Choroid plexus epithelial cell (primary cell): ENCODE measurements at regions not wholly inside any gene's neighbourhood (a gene's known extent, or its start where the extent isn't known, plus 50 kb on each side); places are given as distances from the start of the nearest gene placed in this dataset.

Experiments
- DNase-seq: peaks from one replicate; pipeline ENCODE4 v3.0.0-alpha.2; 2010; ENCODE audit warnings: low read depth
- H3K4me3 ChIP-seq: 2 replicates; pipeline ENCODE4 v1.5.1; 2011; ENCODE audit warnings: low read depth, mild to moderate bottlenecking, control low read depth, low read length, moderate library complexity
- TF ChIP-seq, protein P1 (sequence below): conservative IDR thresholded peaks from 2 replicates; pipeline ENCODE4 v1.5.1; 2011; ENCODE audit warnings: low read depth, mild to moderate bottlenecking, control low read depth, inconsistent platforms, low read length, moderate library complexity

DNA sequence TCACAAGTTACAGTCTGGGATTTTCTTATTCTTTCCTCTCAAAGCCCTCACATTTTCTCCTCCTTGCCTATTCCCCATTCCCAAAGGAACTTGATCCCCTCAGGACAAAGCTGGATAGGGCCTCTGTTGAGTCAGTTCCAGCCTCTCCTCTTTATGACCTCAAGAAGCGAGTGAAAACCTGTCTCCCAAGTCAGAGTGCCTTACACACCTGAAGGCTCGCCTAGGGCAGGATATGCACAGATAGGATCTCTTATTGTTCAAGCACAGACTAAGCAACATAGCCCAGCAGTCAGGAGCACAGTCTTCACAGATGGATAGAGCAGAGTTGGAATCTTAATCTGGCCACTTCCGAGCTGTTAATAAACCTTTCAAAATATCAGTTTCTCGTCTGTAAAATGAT, 60.8 kb upstream of the PRRC2C start:
- no peak overlapping the region for H3K4me3 ChIP-seq
- TF ChIP-seq, protein P1, sequence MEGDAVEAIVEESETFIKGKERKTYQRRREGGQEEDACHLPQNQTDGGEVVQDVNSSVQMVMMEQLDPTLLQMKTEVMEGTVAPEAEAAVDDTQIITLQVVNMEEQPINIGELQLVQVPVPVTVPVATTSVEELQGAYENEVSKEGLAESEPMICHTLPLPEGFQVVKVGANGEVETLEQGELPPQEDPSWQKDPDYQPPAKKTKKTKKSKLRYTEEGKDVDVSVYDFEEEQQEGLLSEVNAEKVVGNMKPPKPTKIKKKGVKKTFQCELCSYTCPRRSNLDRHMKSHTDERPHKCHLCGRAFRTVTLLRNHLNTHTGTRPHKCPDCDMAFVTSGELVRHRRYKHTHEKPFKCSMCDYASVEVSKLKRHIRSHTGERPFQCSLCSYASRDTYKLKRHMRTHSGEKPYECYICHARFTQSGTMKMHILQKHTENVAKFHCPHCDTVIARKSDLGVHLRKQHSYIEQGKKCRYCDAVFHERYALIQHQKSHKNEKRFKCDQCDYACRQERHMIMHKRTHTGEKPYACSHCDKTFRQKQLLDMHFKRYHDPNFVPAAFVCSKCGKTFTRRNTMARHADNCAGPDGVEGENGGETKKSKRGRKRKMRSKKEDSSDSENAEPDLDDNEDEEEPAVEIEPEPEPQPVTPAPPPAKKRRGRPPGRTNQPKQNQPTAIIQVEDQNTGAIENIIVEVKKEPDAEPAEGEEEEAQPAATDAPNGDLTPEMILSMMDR, result no peak
- DNase-seq, result no peak

DNA sequence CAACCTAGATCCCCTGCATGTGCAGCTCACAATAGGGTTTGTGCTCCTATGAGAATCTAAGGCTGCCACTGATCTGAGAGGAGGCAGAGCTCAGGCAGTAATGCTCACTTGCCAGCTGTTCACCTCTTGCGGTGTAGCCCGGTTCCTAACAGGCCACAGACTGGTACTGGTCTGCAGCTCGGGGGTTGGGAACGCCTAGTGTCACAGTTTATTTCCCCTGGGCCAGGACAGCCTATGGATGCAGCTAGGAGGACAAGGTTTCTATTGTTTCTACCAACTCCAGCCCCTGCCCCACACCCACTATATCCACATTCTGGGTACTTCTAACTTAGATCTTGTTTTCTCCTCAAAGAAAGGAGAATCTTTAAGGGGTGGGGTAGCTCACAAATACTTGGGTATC, 58.7 kb upstream of the PRRC2C start:
- TF ChIP-seq, protein P1, result no peak
- no peak overlapping the region for H3K4me3 ChIP-seq
- no peak for DNase-seq

DNA sequence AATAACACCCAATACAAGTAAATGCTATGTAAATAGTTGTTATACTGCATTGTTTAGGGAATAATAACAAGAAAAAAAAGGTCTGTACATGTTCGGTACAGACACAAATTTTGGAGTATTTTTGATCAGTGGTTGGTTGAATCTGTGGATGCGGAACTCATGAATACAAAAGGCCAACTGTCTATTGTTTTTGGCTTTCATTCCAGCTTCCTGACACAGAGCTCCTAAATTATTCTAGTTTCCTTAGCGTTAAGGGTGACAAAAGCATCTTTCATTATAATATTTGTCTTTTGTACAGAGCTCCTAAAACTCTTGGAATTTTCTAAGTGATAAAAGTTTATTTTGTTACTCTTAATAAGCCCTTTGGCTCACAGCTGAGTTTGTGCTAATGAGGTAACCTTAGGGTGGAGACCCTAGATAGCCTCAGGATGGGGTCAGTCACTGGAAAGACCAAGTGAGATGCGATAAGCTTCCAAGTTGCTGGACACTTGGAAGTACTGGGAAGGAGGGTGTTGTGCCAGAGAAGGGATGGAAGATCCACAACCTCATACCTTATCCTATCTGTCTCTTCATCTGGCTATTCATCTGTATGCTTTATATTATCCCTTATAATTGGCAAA, 57.4 kb upstream of the PRRC2C start:
- no peak overlapping the region for H3K4me3 ChIP-seq
- no peak for DNase-seq
- TF ChIP-seq, protein P1, result no peak

DNA sequence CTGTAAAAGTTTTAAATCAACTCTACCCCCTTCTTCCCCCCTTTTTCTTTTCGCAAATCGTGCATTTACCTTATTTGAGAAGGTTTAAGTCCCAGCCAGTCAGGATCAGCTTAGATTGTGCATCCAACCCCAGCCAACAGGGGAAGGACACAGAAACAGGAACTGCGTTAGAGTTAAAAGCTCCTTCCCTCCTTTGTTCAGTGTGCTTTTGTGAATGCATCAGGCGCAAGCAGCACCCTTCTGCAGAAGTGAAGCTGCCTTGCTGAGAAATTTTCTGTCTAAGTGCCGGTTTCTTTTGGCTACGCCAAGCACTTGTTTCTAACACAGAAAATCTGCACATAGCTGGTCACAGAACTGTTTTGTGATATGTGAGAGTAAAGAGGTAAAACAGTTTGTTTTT, 56.2 kb upstream of the PRRC2C start:
- H3K4me3 ChIP-seq, result no peak overlapping the region
- TF ChIP-seq, protein P1, result no peak
- DNase-seq, result no peak

DNA sequence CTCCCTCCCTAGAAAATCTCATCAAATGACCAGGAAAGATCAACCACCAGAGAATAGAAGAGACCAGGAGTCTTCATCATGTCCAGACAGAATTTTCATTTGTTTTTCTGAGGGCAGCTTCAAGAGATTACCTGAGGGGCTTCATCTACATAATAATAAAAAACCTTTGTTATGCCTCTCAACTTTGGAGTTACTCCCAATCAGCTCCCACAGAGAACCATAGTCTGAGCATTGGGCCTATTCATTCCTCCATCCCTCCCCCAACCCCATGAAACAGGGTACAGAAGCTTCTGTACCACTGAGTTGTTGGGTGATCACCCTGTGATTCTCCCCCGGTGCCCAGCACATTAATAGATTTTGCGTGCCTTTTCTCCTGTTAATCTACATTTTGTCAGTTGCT, 53.3 kb upstream of the PRRC2C start:
- no peak overlapping the region for H3K4me3 ChIP-seq
- TF ChIP-seq, protein P1, result no peak
- DNase-seq, result no peak

DNA sequence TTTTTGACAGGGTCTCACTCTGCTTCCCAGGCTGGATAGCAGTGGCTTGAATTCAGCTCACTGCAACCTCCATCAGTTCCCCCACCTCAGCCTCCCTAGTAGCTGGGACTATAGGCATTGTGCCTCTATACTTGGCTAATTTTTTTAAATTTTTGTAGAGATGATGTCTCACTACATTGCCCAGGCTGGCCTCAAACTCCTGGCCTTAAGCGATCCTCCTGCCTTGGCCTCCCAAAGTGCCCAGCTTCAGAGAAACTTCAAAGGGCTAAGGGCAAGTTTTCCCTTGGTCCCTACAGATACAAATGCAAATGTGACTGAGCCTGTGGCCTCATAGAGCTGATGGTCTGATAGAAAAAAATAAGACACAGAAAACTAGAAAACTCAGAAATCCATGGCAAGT, 52.9 kb upstream of the PRRC2C start:
- no peak overlapping the region for H3K4me3 ChIP-seq
- TF ChIP-seq, protein P1, result no peak
- DNase-seq, result no peak

DNA sequence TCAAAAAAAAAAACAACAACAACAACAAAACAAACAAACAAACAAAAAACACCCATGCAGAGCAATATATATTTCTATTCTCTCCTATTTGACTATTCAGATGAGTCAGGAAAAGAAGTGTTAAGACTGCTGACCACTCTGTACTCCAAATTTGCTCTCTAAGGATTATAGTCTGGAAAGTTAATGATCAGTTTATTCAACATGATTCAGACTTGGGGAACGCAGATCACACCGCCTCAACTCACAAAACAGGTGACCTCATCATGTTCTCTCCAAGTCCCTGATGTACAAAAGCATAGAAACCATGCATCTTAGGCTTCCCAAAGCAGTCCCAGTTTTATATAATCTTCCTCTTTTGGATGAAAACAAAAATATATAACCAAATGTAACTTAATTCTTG, 51.9 kb upstream of the PRRC2C start:
- peak; percentile 63 for DNase-seq
- H3K4me3 ChIP-seq, result no peak overlapping the region
- TF ChIP-seq, protein P1, result no peak
